ENCODE measurements at regions not wholly inside any gene's neighbourhood (a gene's known extent, or its start where the extent isn't known, plus 50 kb on each side); places are given as distances from the start of the nearest gene placed in this dataset.

- no peak for DNase-seq (ENCODE audit: low read depth)
Measured at GRCh38 chr5:2491846-2492245, 259.6 kb downstream of the IRX2 start.

GRCh38 chr5:2489306-2489705 is 262.2 kb downstream of the IRX2 start:
- no peak for DNase-seq (ENCODE audit: low read depth)

GRCh38 chr5:2488593-2488992 is 262.9 kb downstream of the IRX2 start:
- DNase-seq (ENCODE audit: low read depth) = no peak

- no peak for DNase-seq (ENCODE audit: low read depth)
Measured at GRCh38 chr5:2487152-2487763, 264.2 kb downstream of the IRX2 start.

- no peak for DNase-seq (ENCODE audit: low read depth)
Measured at GRCh38 chr5:2486373-2486772, 265.1 kb downstream of the IRX2 start.

GRCh38 chr5:2482778-2483177 is 268.7 kb downstream of the IRX2 start:
- no peak for DNase-seq (ENCODE audit: low read depth)

GRCh38 chr5:2480871-2481270 is 270.6 kb downstream of the IRX2 start:
- no peak for DNase-seq (ENCODE audit: low read depth)

GRCh38 chr5:2475902-2476301 is 275.6 kb downstream of the IRX2 start:
- DNase-seq (ENCODE audit: low read depth) = no peak

GRCh38 chr5:2472670-2473069 is 278.8 kb downstream of the IRX2 start:
- DNase-seq (ENCODE audit: low read depth) = no peak

GRCh38 chr5:2471152-2471879 is 280.2 kb downstream of the IRX2 start:
- DNase-seq (ENCODE audit: low read depth) = no peak

- DNase-seq (ENCODE audit: low read depth) = no peak
Measured at GRCh38 chr5:2466966-2467365, 284.5 kb downstream of the IRX2 start.

- no peak for DNase-seq (ENCODE audit: low read depth)
Measured at GRCh38 chr5:2465383-2465782, 286.1 kb downstream of the IRX2 start.

- DNase-seq (ENCODE audit: low read depth) = no peak
Measured at GRCh38 chr5:2464141-2464540, 287.3 kb downstream of the IRX2 start.

GRCh38 chr5:2461701-2462691 is 289.5 kb downstream of the IRX2 start:
- DNase-seq (ENCODE audit: low read depth) = no peak

- DNase-seq (ENCODE audit: low read depth) = no peak
Measured at GRCh38 chr5:2460098-2460497, 291.4 kb downstream of the IRX2 start.

GRCh38 chr5:2459251-2459650 is 292.2 kb downstream of the IRX2 start:
- DNase-seq (ENCODE audit: low read depth) = no peak

- no peak for DNase-seq (ENCODE audit: low read depth)
Measured at GRCh38 chr5:2455878-2456277, 295.6 kb downstream of the IRX2 start.

- no peak for DNase-seq (ENCODE audit: low read depth)
Measured at GRCh38 chr5:2454876-2455275, 296.6 kb downstream of the IRX2 start.

- no peak for DNase-seq (ENCODE audit: low read depth)
Measured at GRCh38 chr5:2453781-2454180, 297.7 kb downstream of the IRX2 start.

GRCh38 chr5:2451100-2451499 is 300.4 kb downstream of the IRX2 start:
- DNase-seq (ENCODE audit: low read depth) = no peak

- no peak for DNase-seq (ENCODE audit: low read depth)
Measured at GRCh38 chr5:2442496-2443354, 308.8 kb downstream of the IRX2 start.

Measured in stimulated activated CD8-positive, alpha-beta memory T cell treated with anti-CD3 and anti-CD28 coated beads, Interleukin-15, amount 100 ng/mL, for 1 hour (primary cell).